ENCODE measurements at regions not wholly inside any gene's neighbourhood (a gene's known extent, or its start where the extent isn't known, plus 50 kb on each side); places are given as distances from the start of the nearest gene placed in this dataset.
"Not testable (repeated sequence)": the region's sequence is repeated elsewhere in the genome, so short reads cannot be mapped to it uniquely, and the experiment has no call there.

GRCh38 chr3:25851693-25852259, 61.9 kb downstream of the OXSM start:
- TF ChIP-seq CTCF, POLR2A (IDR thresholded peaks at IDR 0.05): not testable (repeated sequence)
